B cell (primary cell): ENCODE measurements at regions not wholly inside any gene's neighbourhood (a gene's known extent, or its start where the extent isn't known, plus 50 kb on each side); places are given as distances from the start of the nearest gene placed in this dataset.

Experiments
- ATAC-seq: fragments of 200-7000 bp; cut with Tn5 transposase; one replicate; pipeline ENCODE4 v1.10.0; 2021; ENCODE audit warnings: low read depth, mild to moderate bottlenecking, moderate number of reproducible peaks, moderate library complexity
- CTCF ChIA-PET: fragments of 350-600 bp; sonication (Branson Sonifier 250); formaldehyde crosslinking; loops from one replicate; lab custom pipeline; 2021; ENCODE audit warnings: antibody characterized with exemption, inconsistent platforms; lab: Charles Lee
- POLR2A ChIA-PET: fragments of 350-600 bp; sonication (Branson Sonifier 250); formaldehyde crosslinking; loops from one replicate; lab custom pipeline; 2021; ENCODE audit warnings: antibody characterized with exemption; lab: Charles Lee
- DNase-seq: peaks from one replicate; pipeline ENCODE4 v3.0.0; 2013
- H2AFZ ChIP-seq: 2 replicates; pipeline ENCODE4 v1.6.1; 2012; ENCODE audit warnings: mild to moderate bottlenecking, low read depth, low read length; ENCODE audit not compliant: insufficient read depth, poor library complexity, severe bottlenecking
- H3K27ac ChIP-seq, 2 donors: 1 replicate in 1 of 2; 2 replicates in 1 of 2; pipeline ENCODE4 v1.5.1; 2012 to 2013; ENCODE audit warnings: low read length in 2 of 2, mild to moderate bottlenecking in 2 of 2, moderate library complexity in 1 of 2
- H3K27me3 ChIP-seq, 4 experiments: fragments of 200-600 bp in 1 of 4; sonication (generic) in 1 of 4; replicated peaks in 1 of 4; 1 replicate in 2 of 4; 2 replicates in 2 of 4; pipeline versions ENCODE4 v1.6.1 to v1.7.0; 2013 to 2016; ENCODE audit warnings: low read length in 3 of 4, mild to moderate bottlenecking in 2 of 4, mixed read lengths in 1 of 4, moderate library complexity in 1 of 4; ENCODE audit not compliant: insufficient read depth in 4 of 4, control insufficient read depth in 3 of 4; ENCODE audit errors: control extremely low read depth in 1 of 4
- H3K36me3 ChIP-seq, 2 experiments: replicated peaks in 1 of 2; 1 replicate in 1 of 2; 2 replicates in 1 of 2; pipeline versions ENCODE4 v1.6.1 to v1.7.1; 2013; ENCODE audit warnings: low read length in 1 of 2; ENCODE audit not compliant: insufficient read depth in 2 of 2, control insufficient read depth in 1 of 2; ENCODE audit errors: control extremely low read depth in 1 of 2, extremely low read depth in 1 of 2
- H3K4me1 ChIP-seq, 2 donors: fragments of 200-600 bp in 1 of 2; sonication (generic) in 1 of 2; 1 replicate in 1 of 2; 2 replicates in 1 of 2; pipeline versions ENCODE4 v1.5.1 to v1.6.1; 2013 to 2017; ENCODE audit warnings: low read length in 2 of 2; ENCODE audit not compliant: control insufficient read depth in 2 of 2, insufficient read depth in 2 of 2
- H3K4me2 ChIP-seq: replicated peaks from 2 replicates; pipeline ENCODE3; 2012; ENCODE audit warnings: mild to moderate bottlenecking, low read depth, low read length; ENCODE audit not compliant: poor library complexity, severe bottlenecking
- H3K4me3 ChIP-seq, 5 experiments: fragments of 200-600 bp in 1 of 5; sonication (generic) in 1 of 5; 1 replicate in 3 of 5; 2 replicates in 2 of 5; pipeline versions ENCODE4 v1.5.1 to v1.7.0; 2011 to 2016; ENCODE audit warnings: low read length in 4 of 5, mild to moderate bottlenecking in 4 of 5, low read depth in 2 of 5, control low read depth in 1 of 5, moderate library complexity in 1 of 5; ENCODE audit not compliant: insufficient read depth in 1 of 5; ENCODE audit errors: control extremely low read depth in 1 of 5, extremely low read depth in 1 of 5
- H3K79me2 ChIP-seq: fragments of 200-600 bp; sonication (generic); one replicate; pipeline ENCODE4 v1.6.0; 2016; ENCODE audit warnings: low read length; ENCODE audit not compliant: control insufficient read depth, insufficient read depth
- H3K9ac ChIP-seq: fragments of 200-600 bp; sonication (generic); 2 replicates; pipeline ENCODE4 v1.6.1; 2017; ENCODE audit warnings: mild to moderate bottlenecking, low read length, moderate library complexity
- H3K9me3 ChIP-seq, 3 donors: one replicate each; pipeline versions ENCODE4 v1.6.1 to v1.7.1; 2013; ENCODE audit warnings: low read length in 2 of 3; ENCODE audit not compliant: control insufficient read depth in 2 of 3, insufficient read depth in 1 of 3; ENCODE audit errors: control extremely low read depth in 1 of 3
- H4K20me1 ChIP-seq: 2 replicates; pipeline ENCODE4 v1.6.0; 2012; ENCODE audit warnings: mild to moderate bottlenecking, low read length; ENCODE audit not compliant: insufficient read depth, control insufficient read depth, poor library complexity, severe bottlenecking
- H3K27ac Mint-ChIP-seq: one replicate; pipeline ENCODE4 v1.8.0; 2021; ENCODE audit warnings: mixed read lengths
- H3K27me3 Mint-ChIP-seq: one replicate; pipeline ENCODE4 v1.8.0; 2021; ENCODE audit warnings: mixed read lengths
- H3K4me1 Mint-ChIP-seq: one replicate; pipeline ENCODE4 v1.8.0; 2021; ENCODE audit warnings: mixed read lengths
- H3K4me3 Mint-ChIP-seq: one replicate; pipeline ENCODE4 v1.8.0; 2021; ENCODE audit warnings: mixed read lengths
- H3K9me3 Mint-ChIP-seq: one replicate; pipeline ENCODE4 v1.8.0; 2022; ENCODE audit warnings: mixed read lengths; ENCODE audit not compliant: insufficient read depth
- EZH2 ChIP-seq: IDR thresholded peaks from 2 replicates; pipeline ENCODE4 v1.6.1; 2012; ENCODE audit warnings: borderline replicate concordance, low read depth, mild to moderate bottlenecking, moderate library complexity, low read length; ENCODE audit not compliant: insufficient read depth, poor library complexity, severe bottlenecking
- WGBS: methylation state at CpG from one replicate; pipeline ENCODE4 v1.1.5; 2013; ENCODE audit warnings: missing lambda C conversion rate; ENCODE audit not compliant: insufficient coverage; 5-methylcytosine and 5-hydroxymethylcytosine counted together
- intact Hi-C: fragments of 100-400 bp; cut with micrococcal nuclease; formaldehyde crosslinking; loops from one replicate; pipeline ENCODE4 v1.10.0; 2022
- TF ChIP-seq, protein P1 (sequence below): fragments of 200-600 bp; IDR thresholded peaks from one replicate; pipeline ENCODE4 v1.8.0; 2022; ENCODE audit warnings: antibody characterized with exemption, mild to moderate bottlenecking

DNA sequence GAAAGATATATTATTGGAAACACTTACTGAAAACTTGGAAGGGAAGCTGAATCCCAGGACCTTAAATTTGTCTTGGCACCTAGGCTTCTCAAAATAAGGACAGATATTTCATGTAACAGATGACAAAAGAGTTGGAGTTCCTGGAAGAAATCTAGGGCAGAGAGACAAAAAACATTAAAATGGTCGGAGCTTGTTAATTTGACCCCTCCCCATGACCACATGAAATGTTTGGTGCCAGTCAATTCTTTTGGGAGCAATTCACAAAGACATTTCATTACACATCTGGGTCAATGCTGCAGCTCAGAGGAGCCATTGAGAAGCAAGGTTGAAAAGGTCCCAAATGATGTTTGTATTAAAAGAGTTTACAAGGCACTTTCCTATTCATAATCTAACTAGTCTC, 162.0 kb upstream of the GUCY1A2 start:
- DNase-seq = no peak

DNA sequence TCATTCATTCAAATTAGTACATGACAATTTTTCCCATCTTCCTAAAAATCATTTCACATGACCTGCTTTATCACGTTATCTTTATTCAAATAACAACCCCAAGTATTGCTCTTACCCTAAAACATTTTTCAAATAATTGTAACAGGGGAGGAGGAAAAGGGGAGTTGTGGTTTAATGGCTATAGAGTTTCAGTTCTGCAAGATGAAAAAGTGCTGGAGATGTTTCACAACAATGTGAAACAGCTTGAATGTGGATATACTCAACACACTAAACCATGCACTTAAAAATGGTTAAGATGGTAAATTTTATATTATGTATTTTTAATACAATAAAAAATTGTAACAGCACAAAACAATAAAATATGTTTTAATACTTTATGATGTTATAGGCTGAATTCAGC, 161.6 kb upstream of the GUCY1A2 start:
- intact Hi-C loops = no loop called here
- CTCF ChIA-PET = no interaction called here
- Mint-ChIP-seq H3K27ac (no peak overlapping the region), H3K4me3 (no peak overlapping the region), H3K27me3 (no peaks in the 10 kb centered on the region), H3K4me1 (no peaks in the 10 kb centered on the region), H3K9me3 (peaks cover 2% of the 10 kb centered on the region)
- ATAC-seq (no peak), DNase-seq (no peak)
- Histone ChIP-seq H3K27me3 (no peaks in the 10 kb centered on the region), H3K9ac (no peak overlapping the region), H4K20me1 (no peaks in the 10 kb centered on the region), H3K4me1 (no peaks in the 10 kb centered on the region), H2AFZ (no peak overlapping the region), H3K79me2 (no peaks in the 10 kb centered on the region), H3K9me3 (peaks cover 0 to 17% (median 0%) of the 10 kb centered on the region in 3 donors), H3K36me3 (no peaks in the 10 kb centered on the region), H3K4me3 (no peak overlapping the region), H3K27ac (no peak overlapping the region), H3K4me2 (no peak overlapping the region)
- TF ChIP-seq, protein P1, sequence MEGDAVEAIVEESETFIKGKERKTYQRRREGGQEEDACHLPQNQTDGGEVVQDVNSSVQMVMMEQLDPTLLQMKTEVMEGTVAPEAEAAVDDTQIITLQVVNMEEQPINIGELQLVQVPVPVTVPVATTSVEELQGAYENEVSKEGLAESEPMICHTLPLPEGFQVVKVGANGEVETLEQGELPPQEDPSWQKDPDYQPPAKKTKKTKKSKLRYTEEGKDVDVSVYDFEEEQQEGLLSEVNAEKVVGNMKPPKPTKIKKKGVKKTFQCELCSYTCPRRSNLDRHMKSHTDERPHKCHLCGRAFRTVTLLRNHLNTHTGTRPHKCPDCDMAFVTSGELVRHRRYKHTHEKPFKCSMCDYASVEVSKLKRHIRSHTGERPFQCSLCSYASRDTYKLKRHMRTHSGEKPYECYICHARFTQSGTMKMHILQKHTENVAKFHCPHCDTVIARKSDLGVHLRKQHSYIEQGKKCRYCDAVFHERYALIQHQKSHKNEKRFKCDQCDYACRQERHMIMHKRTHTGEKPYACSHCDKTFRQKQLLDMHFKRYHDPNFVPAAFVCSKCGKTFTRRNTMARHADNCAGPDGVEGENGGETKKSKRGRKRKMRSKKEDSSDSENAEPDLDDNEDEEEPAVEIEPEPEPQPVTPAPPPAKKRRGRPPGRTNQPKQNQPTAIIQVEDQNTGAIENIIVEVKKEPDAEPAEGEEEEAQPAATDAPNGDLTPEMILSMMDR = no peak
- no peak for TF ChIP-seq EZH2
- no CpG with 5 or more reads among the region's 1 CpG for WGBS
- POLR2A ChIA-PET = no interaction called here

More for the DNA sequence above, 162.0 kb upstream of the GUCY1A2 start:
- peaks cover 2% of the 10 kb centered on the region for H3K9me3 Mint-ChIP-seq
- Histone ChIP-seq H3K4me3 (no peak overlapping the region), H3K4me1 (no peaks in the 10 kb centered on the region), H3K9ac (no peak overlapping the region), H3K27me3 (no peaks in the 10 kb centered on the region), H4K20me1 (no peaks in the 10 kb centered on the region), H3K9me3 (peaks cover 0 to 17% (median 0%) of the 10 kb centered on the region in 3 donors), H2AFZ (no peak overlapping the region), H3K4me2 (no peak overlapping the region), H3K27ac (no peak overlapping the region), H3K79me2 (no peaks in the 10 kb centered on the region), H3K36me3 (no peaks in the 10 kb centered on the region)
- ChIA-PET CTCF (no interaction called here), POLR2A (no interaction called here)
- H3K4me3 Mint-ChIP-seq = no peak overlapping the region
- no peak for TF ChIP-seq EZH2
- TF ChIP-seq, protein P1 = no peak
- WGBS = no CpG with 5 or more reads among the region's 1 CpG
- no peaks in the 10 kb centered on the region for H3K4me1 Mint-ChIP-seq
- intact Hi-C loops = no loop called here
- no peak for ATAC-seq
- no peak overlapping the region for H3K27ac Mint-ChIP-seq
- H3K27me3 Mint-ChIP-seq = no peaks in the 10 kb centered on the region
